DND-41 (cell line): ENCODE measurements at regions not wholly inside any gene's neighbourhood (a gene's known extent, or its start where the extent isn't known, plus 50 kb on each side); places are given as distances from the start of the nearest gene placed in this dataset.

Experiments used
- CTCF ChIP-seq: IDR thresholded peaks from 2 replicates; pipeline ENCODE4 v1.5.1; 2012; ENCODE audit warnings: borderline replicate concordance, low read length, moderate library complexity, mild to moderate bottlenecking; ENCODE audit not compliant: poor library complexity, severe bottlenecking; ENCODE audit errors: extremely low read depth
- EZH2 ChIP-seq: IDR thresholded peaks from 3 replicates; pipeline ENCODE4 v1.6.1; 2012; ENCODE audit warnings: borderline replicate concordance, low read depth, mild to moderate bottlenecking, moderate library complexity, low read length, inconsistent platforms; ENCODE audit not compliant: severe bottlenecking

GRCh38 chr2:180662521-180662920 lies 317.9 kb upstream of the UBE2E3 start:
- TF ChIP-seq CTCF: no peak
- TF ChIP-seq EZH2: no peak
